BLaER1 (cell line): ENCODE measurements at regions not wholly inside any gene's neighbourhood (a gene's known extent, or its start where the extent isn't known, plus 50 kb on each side); places are given as distances from the start of the nearest gene placed in this dataset.

ENCODE experiments used
- H3K27ac ChIP-seq: shearing (Covaris generic); formaldehyde crosslinking; 2 replicates; pipeline ENCODE4 v1.8.1; 2022
- H3K27me3 ChIP-seq: shearing (Covaris generic); formaldehyde crosslinking; 2 replicates; pipeline ENCODE4 v1.8.1; 2022
- H3K36me3 ChIP-seq: shearing (Covaris generic); formaldehyde crosslinking; 2 replicates; pipeline ENCODE4 v1.8.1; 2022
- H3K4me1 ChIP-seq: shearing (Covaris generic); formaldehyde crosslinking; 2 replicates; pipeline ENCODE4 v1.8.1; 2022
- H3K4me2 ChIP-seq: shearing (Covaris generic); formaldehyde crosslinking; 2 replicates; pipeline ENCODE4 v1.8.1; 2022
- H3K4me3 ChIP-seq: shearing (Covaris generic); formaldehyde crosslinking; 2 replicates; pipeline ENCODE4 v1.8.1; 2022
- H3K9ac ChIP-seq: shearing (Covaris generic); formaldehyde crosslinking; 2 replicates; pipeline ENCODE4 v1.8.1; 2022
- H3K9me3 ChIP-seq: shearing (Covaris generic); formaldehyde crosslinking; 2 replicates; pipeline ENCODE4 v1.8.1; 2022
- H4K20me1 ChIP-seq: shearing (Covaris generic); formaldehyde crosslinking; 2 replicates; pipeline ENCODE4 v1.8.1; 2022
- Cebpa-rat ChIP-seq: shearing (Covaris generic); IDR thresholded peaks from 2 replicates; pipeline ENCODE4 v1.8.1; 2022

DNA sequence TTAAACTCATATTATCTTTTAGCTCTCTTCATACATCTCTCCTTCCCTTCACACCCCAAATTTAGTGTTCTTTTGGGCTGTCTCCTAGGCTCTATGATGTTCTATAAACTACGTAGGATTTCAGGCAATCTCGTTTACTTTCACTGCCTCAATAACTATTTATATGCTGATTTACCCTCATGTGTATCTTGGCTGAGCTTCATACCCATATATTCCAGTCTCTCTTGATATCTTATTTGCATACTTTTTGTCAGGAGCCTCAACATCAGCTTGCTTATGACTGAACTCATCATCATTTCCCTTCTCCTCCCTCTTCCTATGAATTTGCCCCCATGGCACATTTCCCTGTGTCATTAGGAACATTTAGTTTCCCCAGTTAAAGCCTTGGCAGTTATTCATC, 262.1 kb upstream of the FBXO33 start:
- Histone ChIP-seq H3K27me3 (no peaks in the 10 kb centered on the region), H3K4me2 (no peak overlapping the region), H3K36me3 (no peaks in the 10 kb centered on the region), H3K4me3 (no peak overlapping the region), H3K4me1 (no peaks in the 10 kb centered on the region), H3K9ac (no peak overlapping the region), H4K20me1 (no peaks in the 10 kb centered on the region), H3K27ac (no peak overlapping the region), H3K9me3 (no peaks in the 10 kb centered on the region)
- no peak for TF ChIP-seq Cebpa-rat

DNA sequence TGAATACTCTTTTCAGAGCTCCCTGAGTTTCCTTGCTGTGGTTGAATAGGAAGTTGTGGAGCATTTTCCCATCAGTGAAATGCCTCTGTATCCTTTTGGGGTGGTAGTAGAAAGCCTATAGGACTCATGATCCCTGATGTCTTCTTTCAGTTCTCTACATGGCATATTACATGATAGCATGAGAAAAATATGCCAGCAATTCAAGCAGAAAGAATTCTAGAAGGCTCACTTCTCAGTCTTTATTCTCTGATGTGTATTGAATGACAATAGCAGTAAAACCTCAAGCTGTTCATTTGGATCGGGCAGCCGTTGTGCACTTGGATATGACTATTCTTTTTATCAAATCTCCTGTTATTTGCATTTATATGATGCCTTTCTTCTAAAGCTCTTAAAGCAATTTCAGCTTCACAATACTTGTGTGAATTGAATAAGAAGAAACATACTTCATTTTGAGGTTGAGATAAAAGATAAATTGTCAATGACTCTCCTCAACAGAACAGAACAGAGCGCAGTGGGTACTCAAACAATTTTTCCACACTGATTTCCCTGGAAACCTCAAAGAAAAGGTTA, 251.5 kb upstream of the FBXO33 start:
- TF ChIP-seq Cebpa-rat = no peak
- H3K9ac ChIP-seq = no peak overlapping the region
- no peaks in the 10 kb centered on the region for H3K27me3 ChIP-seq
- H3K4me1 ChIP-seq = no peaks in the 10 kb centered on the region
- no peak overlapping the region for H3K4me2 ChIP-seq
- no peak overlapping the region for H3K27ac ChIP-seq
- H3K9me3 ChIP-seq = no peaks in the 10 kb centered on the region
- no peaks in the 10 kb centered on the region for H4K20me1 ChIP-seq
- H3K36me3 ChIP-seq = no peaks in the 10 kb centered on the region
- H3K4me3 ChIP-seq = no peak overlapping the region

DNA sequence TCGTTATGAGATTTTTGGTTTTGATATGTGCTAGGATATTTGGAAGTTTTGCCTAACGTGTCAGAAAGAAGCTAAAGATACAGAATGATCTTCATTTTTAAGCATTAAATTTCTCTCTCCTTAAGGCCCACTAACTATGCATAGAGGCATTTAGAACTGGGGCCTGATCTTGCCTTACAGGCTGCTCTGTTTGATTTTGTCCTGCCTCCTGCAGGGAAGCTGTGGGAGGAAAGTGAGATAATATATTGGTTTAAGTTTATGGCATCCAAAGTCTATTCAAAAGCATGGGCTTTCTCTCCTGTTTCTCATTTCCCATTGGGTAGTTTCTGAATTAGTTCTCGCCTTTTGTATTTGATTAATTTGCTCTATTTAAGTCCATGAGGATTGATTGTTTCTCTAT, 250.3 kb upstream of the FBXO33 start:
- Histone ChIP-seq H3K4me1 (no peaks in the 10 kb centered on the region), H3K4me3 (no peak overlapping the region), H3K27ac (no peak overlapping the region), H3K9ac (no peak overlapping the region), H4K20me1 (no peaks in the 10 kb centered on the region), H3K27me3 (no peaks in the 10 kb centered on the region), H3K4me2 (no peak overlapping the region), H3K9me3 (no peaks in the 10 kb centered on the region), H3K36me3 (no peaks in the 10 kb centered on the region)
- TF ChIP-seq Cebpa-rat = no peak

DNA sequence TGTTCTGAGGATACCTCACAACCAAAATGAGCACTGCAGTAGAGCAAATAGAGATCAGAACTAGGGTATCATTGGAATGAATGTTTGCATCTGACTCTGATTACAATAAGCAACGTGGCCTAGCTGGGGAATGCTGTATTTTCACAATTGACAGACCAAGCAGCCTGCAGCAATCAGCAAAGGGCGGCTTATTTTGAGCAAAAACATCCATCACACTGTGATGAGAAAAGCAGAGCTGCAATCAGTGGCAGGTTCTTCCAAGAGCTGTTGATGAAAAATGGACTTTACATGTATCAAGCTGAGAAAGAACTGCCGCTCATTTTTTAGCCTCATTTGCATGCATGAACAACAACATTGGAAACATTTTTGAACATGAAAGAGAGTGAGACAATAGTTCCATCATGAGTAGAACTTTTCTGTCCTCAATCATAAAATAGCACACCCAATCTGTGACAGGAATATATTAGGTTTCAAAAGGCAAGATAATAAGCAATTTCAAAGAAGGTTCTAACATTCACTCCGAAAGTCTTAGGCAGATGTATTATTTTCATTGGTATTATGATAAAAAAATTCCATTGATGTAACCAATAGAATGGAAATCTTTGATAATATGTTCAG, 249.7 kb upstream of the FBXO33 start:
- Histone ChIP-seq H3K9ac (no peak overlapping the region), H3K4me2 (no peak overlapping the region), H3K36me3 (no peaks in the 10 kb centered on the region), H3K27me3 (no peaks in the 10 kb centered on the region), H3K27ac (no peak overlapping the region), H3K9me3 (no peaks in the 10 kb centered on the region), H3K4me3 (no peak overlapping the region), H4K20me1 (no peaks in the 10 kb centered on the region), H3K4me1 (no peaks in the 10 kb centered on the region)
- TF ChIP-seq Cebpa-rat = no peak

DNA sequence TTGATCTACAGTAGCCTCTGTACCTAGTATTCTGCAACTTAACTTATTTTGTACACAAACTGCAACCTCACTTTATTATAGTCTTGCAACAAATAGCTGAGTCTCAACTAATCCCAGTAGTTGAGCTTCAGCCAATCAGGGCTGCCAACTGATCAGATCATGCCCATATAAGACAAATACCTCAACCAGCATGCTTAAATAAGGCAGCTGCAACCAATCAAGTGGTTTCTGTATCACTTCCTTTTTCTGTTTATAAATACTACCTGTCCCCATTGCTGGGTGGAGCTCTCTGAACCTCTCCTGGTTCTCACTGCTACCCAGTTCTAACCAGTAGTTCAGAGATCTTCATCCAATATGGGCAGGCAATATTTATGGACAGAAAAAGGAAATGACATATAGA, 248.5 kb upstream of the FBXO33 start:
- H4K20me1 ChIP-seq = no peaks in the 10 kb centered on the region
- no peaks in the 10 kb centered on the region for H3K9me3 ChIP-seq
- H3K4me2 ChIP-seq = no peak overlapping the region
- no peak overlapping the region for H3K4me3 ChIP-seq
- no peak overlapping the region for H3K9ac ChIP-seq
- H3K27ac ChIP-seq = no peak overlapping the region
- H3K27me3 ChIP-seq = no peaks in the 10 kb centered on the region
- no peak for TF ChIP-seq Cebpa-rat
- H3K36me3 ChIP-seq = no peaks in the 10 kb centered on the region
- H3K4me1 ChIP-seq = no peaks in the 10 kb centered on the region

DNA sequence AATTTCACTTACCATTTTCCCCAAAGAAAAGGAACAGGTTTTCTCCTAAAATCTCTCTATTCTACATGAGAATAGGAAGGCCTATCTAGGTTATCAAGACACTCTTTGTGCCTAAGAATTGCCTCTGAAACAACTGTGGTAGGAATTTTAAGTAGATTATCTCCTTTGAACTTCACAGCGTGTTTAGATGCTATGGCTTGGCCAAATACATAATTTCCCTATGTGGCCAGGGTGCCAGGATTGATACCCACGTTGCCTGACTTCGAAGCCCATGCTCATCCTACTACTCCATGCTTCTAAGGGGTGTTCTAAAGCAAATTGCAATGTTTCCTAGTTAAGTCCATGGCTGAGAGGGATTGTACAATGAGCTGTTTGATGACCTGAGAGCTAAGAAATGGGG, 241.5 kb upstream of the FBXO33 start:
- Histone ChIP-seq H3K4me2 (no peak overlapping the region), H3K27me3 (no peaks in the 10 kb centered on the region), H4K20me1 (no peaks in the 10 kb centered on the region), H3K9ac (no peak overlapping the region), H3K9me3 (no peaks in the 10 kb centered on the region), H3K4me3 (no peak overlapping the region), H3K36me3 (no peaks in the 10 kb centered on the region), H3K4me1 (peaks cover 5% of the 10 kb centered on the region), H3K27ac (no peak overlapping the region)
- TF ChIP-seq Cebpa-rat = no peak

DNA sequence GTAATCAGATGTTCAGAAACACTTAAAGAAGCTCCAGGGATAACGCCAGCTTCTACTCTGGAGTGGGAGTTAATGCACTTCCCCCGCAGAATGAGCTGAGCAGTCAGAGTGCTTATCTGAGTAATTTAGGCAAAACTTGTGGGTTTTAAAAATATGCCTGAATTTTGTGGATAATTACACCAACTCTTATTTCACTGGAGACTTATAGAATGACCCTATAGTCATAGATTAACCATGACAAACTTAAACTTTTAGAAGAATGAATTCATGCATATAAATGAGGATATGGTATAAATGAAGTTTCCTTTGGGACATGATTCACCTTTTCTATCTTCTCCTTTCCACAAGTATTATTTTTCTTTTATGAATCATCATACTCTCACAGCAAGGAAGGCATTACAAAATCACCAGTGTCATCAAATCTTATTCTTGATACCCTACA, 241.1 kb upstream of the FBXO33 start:
- H3K4me2 ChIP-seq = no peak overlapping the region
- no peak overlapping the region for H3K27ac ChIP-seq
- H3K9me3 ChIP-seq = no peaks in the 10 kb centered on the region
- H3K36me3 ChIP-seq = no peaks in the 10 kb centered on the region
- no peak overlapping the region for H3K9ac ChIP-seq
- H3K27me3 ChIP-seq = no peaks in the 10 kb centered on the region
- H3K4me3 ChIP-seq = no peak overlapping the region
- H3K4me1 ChIP-seq = peaks cover 9% of the 10 kb centered on the region
- H4K20me1 ChIP-seq = no peaks in the 10 kb centered on the region
- TF ChIP-seq Cebpa-rat = no peak

DNA sequence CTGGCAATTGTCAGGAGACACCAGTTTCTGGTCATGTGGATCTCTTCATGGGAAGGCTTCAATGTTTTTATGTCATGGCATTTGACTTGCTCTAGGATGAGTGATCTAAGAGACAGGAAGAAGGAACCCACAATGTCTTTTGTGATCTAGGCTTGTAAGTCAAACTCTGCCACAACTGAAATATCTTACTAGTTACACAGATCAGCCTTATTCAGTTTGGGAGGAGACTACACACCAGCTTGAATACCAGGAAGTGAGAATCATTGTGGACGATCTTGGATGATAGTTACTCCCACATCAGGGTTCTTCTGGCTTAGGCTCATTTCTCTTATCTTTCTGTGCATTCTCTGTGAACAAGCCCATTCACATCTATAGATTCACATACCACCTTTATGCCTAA, 236.2 kb upstream of the FBXO33 start:
- Histone ChIP-seq H3K27ac (peak overlapping the region; percentile 21; the same call in 1 of the 2 replicates), H3K9ac (no peak overlapping the region), H3K4me2 (peak overlapping the region; percentile 48), H3K27me3 (no peaks in the 10 kb centered on the region), H4K20me1 (no peaks in the 10 kb centered on the region), H3K36me3 (no peaks in the 10 kb centered on the region), H3K4me1 (peaks cover 57% of the 10 kb centered on the region), H3K9me3 (no peaks in the 10 kb centered on the region), H3K4me3 (no peak overlapping the region; the same call in 1 of the 2 replicates)
- TF ChIP-seq Cebpa-rat = no peak

DNA sequence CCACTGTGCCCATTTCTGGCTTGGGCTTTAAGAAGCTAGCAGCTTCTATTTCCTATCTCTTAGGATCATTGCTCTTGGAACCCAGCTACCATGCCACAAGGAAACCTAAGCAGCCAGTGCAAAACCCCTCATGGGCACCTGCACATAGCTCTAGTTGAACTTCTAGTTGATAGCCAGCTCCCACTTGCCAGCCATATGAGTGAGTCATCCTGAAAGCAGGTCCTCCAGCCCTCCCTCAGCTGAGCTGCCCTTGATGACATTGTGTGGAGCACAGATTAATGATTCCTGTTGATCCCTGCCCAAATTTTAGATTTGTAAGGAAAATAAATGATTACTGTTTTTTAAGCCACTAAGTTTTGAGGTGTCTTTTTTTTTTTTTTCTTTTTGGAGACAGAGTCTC, 234.2 kb upstream of the FBXO33 start:
- Histone ChIP-seq H3K4me2 (peak overlapping the region; percentile 77), H3K36me3 (no peaks in the 10 kb centered on the region), H3K27me3 (no peaks in the 10 kb centered on the region), H4K20me1 (no peaks in the 10 kb centered on the region), H3K9ac (no peak overlapping the region), H3K4me1 (peaks cover 66% of the 10 kb centered on the region), H3K9me3 (peaks cover 4% of the 10 kb centered on the region; the same call in 1 of the 2 replicates), H3K4me3 (no peak overlapping the region), H3K27ac (no peak overlapping the region)
- no peak for TF ChIP-seq Cebpa-rat

DNA sequence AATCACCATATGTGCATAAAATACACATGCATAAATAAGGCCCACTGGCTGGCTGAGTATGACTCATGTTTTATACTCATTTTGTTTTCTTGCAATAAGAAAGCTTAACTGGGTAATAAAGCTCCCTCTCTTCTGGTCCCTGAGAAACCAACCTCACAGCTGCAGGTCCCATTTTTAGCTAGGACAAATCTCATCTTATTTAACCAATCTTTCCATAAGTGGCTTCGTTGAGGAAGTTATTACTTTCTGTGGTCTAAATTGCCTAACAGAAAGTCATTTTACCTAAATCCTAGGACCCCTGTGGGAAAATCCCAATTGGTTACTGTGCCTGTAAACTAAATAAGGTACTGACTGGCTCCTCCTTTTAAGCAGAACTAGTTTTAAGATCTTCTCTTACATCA, 232.8 kb upstream of the FBXO33 start:
- H3K4me3 ChIP-seq = peak overlapping the region; percentile 43; the same call in 1 of the 2 replicates
- TF ChIP-seq Cebpa-rat = no peak
- no peaks in the 10 kb centered on the region for H3K36me3 ChIP-seq
- no peaks in the 10 kb centered on the region for H3K27me3 ChIP-seq
- H3K4me1 ChIP-seq = peaks cover 66% of the 10 kb centered on the region
- peak overlapping the region; percentile 77 for H3K4me2 ChIP-seq
- H3K9ac ChIP-seq = no peak overlapping the region
- peaks cover 8% of the 10 kb centered on the region; the same call in 1 of the 2 replicates for H3K9me3 ChIP-seq
- H4K20me1 ChIP-seq = no peaks in the 10 kb centered on the region
- peak overlapping the region; percentile 78 for H3K27ac ChIP-seq
